WERI-Rb-1 (cell line): ENCODE measurements at regions not wholly inside any gene's neighbourhood (a gene's known extent, or its start where the extent isn't known, plus 50 kb on each side); places are given as distances from the start of the nearest gene placed in this dataset.
A peak's percentile ranks its signal among the peaks of the same experiment; 100 is the strongest.
"Not testable (repeated sequence)": the region's sequence is repeated elsewhere in the genome, so short reads cannot be mapped to it uniquely, and the experiment has no call there.

Experiments
- DNase-seq: peaks from one replicate; pipeline ENCODE4 v3.0.0-alpha.2; 2020
- H3K27ac ChIP-seq: fragments of 250-450 bp; sonication (Bioruptor Pico); 2 replicates; pipeline ENCODE4 v1.5.1; 2020; ENCODE audit warnings: mild to moderate bottlenecking, moderate library complexity
- H3K27me3 ChIP-seq: fragments of 250-450 bp; sonication (Bioruptor Pico); 2 replicates; pipeline ENCODE4 v1.5.1; 2021; ENCODE audit warnings: mild to moderate bottlenecking, low read depth, moderate library complexity; ENCODE audit not compliant: insufficient read depth, severe bottlenecking
- H3K36me3 ChIP-seq: fragments of 250-450 bp; sonication (Bioruptor Pico); 2 replicates; pipeline ENCODE4 v1.5.1; 2020; ENCODE audit warnings: mild to moderate bottlenecking, moderate library complexity
- H3K4me3 ChIP-seq: 2 replicates; pipeline ENCODE4 v1.5.1; 2011; ENCODE audit warnings: low read depth, mild to moderate bottlenecking, control low read depth, low read length
- H3K9me3 ChIP-seq: fragments of 250-450 bp; sonication (Bioruptor Pico); 2 replicates; pipeline ENCODE4 v1.5.1; 2021; ENCODE audit warnings: mild to moderate bottlenecking, moderate library complexity; ENCODE audit not compliant: severe bottlenecking
- CTCF ChIP-seq: IDR thresholded peaks from 2 replicates; pipeline ENCODE4 v1.5.1; 2011; ENCODE audit warnings: low read depth, mild to moderate bottlenecking, control low read depth, inconsistent platforms, low read length

GRCh38 chr3:4247391-4247790 lies 55.8 kb upstream of the SETMAR start:
- no peaks in the 10 kb centered on the region for H3K36me3 ChIP-seq
- H3K27ac ChIP-seq = no peak overlapping the region; the same call in 1 of the 2 replicates
- peaks cover 6% of the 10 kb centered on the region for H3K9me3 ChIP-seq
- TF ChIP-seq CTCF = no peak
- no peaks in the 10 kb centered on the region for H3K27me3 ChIP-seq
- no peak overlapping the region for H3K4me3 ChIP-seq
- peak; percentile 61 for DNase-seq

- Histone ChIP-seq H3K36me3 (no peaks in the 10 kb centered on the region), H3K4me3 (no peak overlapping the region), H3K9me3 (peaks cover 6% of the 10 kb centered on the region), H3K27ac (no peak overlapping the region), H3K27me3 (no peaks in the 10 kb centered on the region)
- DNase-seq = no peak
- TF ChIP-seq CTCF = no peak
Observed at GRCh38 chr3:4250064-4250463, 53.1 kb upstream of the SETMAR start.

GRCh38 chr3:4251412-4251811 lies 51.8 kb upstream of the SETMAR start:
- peaks cover 4% of the 10 kb centered on the region for H3K9me3 ChIP-seq
- H3K27me3 ChIP-seq = no peaks in the 10 kb centered on the region
- no peak overlapping the region for H3K27ac ChIP-seq
- H3K36me3 ChIP-seq = no peaks in the 10 kb centered on the region
- no peak overlapping the region for H3K4me3 ChIP-seq
- DNase-seq = no peak
- no peak for TF ChIP-seq CTCF

- not testable (repeated sequence) for H3K9me3 ChIP-seq, H3K4me3 ChIP-seq
Observed at GRCh38 chr3:4253072-4253832, 49.9 kb upstream of the SETMAR start.

More at GRCh38 chr3:4253072-4253832, 49.9 kb upstream of the SETMAR start:
- not testable (repeated sequence) for DNase-seq, H3K36me3 ChIP-seq, H3K27me3 ChIP-seq, H3K27ac ChIP-seq
